HCT116 (cell line): ENCODE measurements at regions not wholly inside any gene's neighbourhood (a gene's known extent, or its start where the extent isn't known, plus 50 kb on each side); places are given as distances from the start of the nearest gene placed in this dataset.
"Not testable (repeated sequence)": the region's sequence is repeated elsewhere in the genome, so short reads cannot be mapped to it uniquely, and the experiment has no call there.

Source experiments
- ATAC-seq: fragments of 200-7000 bp; cut with Tn5 transposase; 2 replicates; pipeline ENCODE4 v1.9.1; 2020; ENCODE audit warnings: mild to moderate bottlenecking, moderate library complexity
- BruUV-seq: library from RNA; stranded (reverse); fragments of 400-500 nt; replicated peaks from 2 replicates; lab custom pipeline; 2021; lab: Mats Ljungman, UMichigan
- CTCF ChIA-PET: fragments of 300-600 bp; sonication (Branson Sonifier 250); formaldehyde crosslinking; loops from one replicate; lab custom pipeline; 2021; ENCODE audit warnings: antibody characterized with exemption; lab: Charles Lee
- POLR2A ChIA-PET: fragments of 300-600, 350-600 bp; sonication (Branson Sonifier 250); formaldehyde crosslinking; loops from one replicate; lab custom pipeline; 2021; ENCODE audit warnings: antibody characterized with exemption; lab: Charles Lee
- RAD21 ChIA-PET, 2 experiments: fragments of 300-600 bp; sonication (Branson Sonifier 250); formaldehyde crosslinking; loops; one replicate each; lab custom pipeline; 2023; ENCODE audit warnings: low total read pairs in 2 of 2; ENCODE audit not compliant: uncharacterized antibody in 2 of 2, unreplicated experiment in 2 of 2, low non-redundant PET in 1 of 2; lab: Charles Lee
- DNase-seq: peaks from one replicate; pipeline ENCODE4 v3.0.0-alpha.2; 2010; ENCODE audit warnings: low read depth, low spot score
- H2AFZ ChIP-seq: fragments of 200-600 bp; shearing (Covaris generic), sonication (generic); 2 replicates; pipeline ENCODE4 v1.6.1; 2017; ENCODE audit warnings: low read depth, mixed run types, mixed read lengths, antibody characterized with exemption, low read length; ENCODE audit not compliant: poor library complexity, severe bottlenecking
- H3K27ac ChIP-seq: 2 replicates; pipeline ENCODE4 v1.5.1; 2012; ENCODE audit warnings: low read depth, low read length
- H3K27me3 ChIP-seq: fragments of 200-600 bp; sonication (generic); 2 replicates; pipeline ENCODE4 v1.6.1; 2016; ENCODE audit warnings: mixed run types, low read length, mixed read lengths; ENCODE audit not compliant: insufficient read depth
- H3K36me3 ChIP-seq, 2 experiments: fragments of 200-500 bp in 1 of 2; fragments of 200-600 bp in 1 of 2; sonication (Bioruptor generic) in 1 of 2; sonication (generic) in 1 of 2; 2 replicates each; pipeline versions ENCODE4 v1.5.1 to v1.6.1; 2014 to 2016; ENCODE audit warnings: low read length in 2 of 2, inconsistent platforms in 1 of 2, mixed read lengths in 1 of 2, mixed run types in 1 of 2; ENCODE audit not compliant: insufficient read depth in 2 of 2, control insufficient read depth in 1 of 2
- H3K4me1 ChIP-seq, 2 experiments: fragments of 200-600 bp in 1 of 2; sonication (generic) in 1 of 2; 2 replicates each; pipeline versions ENCODE4 v1.5.1 to v1.6.1; 2012 to 2017; ENCODE audit warnings: low read length in 2 of 2, inconsistent platforms in 1 of 2, mild to moderate bottlenecking in 1 of 2, mixed read lengths in 1 of 2, mixed run types in 1 of 2, moderate library complexity in 1 of 2; ENCODE audit not compliant: insufficient read depth in 2 of 2, control insufficient read depth in 1 of 2
- H3K4me2 ChIP-seq: fragments of 200-600 bp; sonication (generic); 2 replicates; pipeline ENCODE4 v1.6.1; 2017; ENCODE audit warnings: mixed run types, low read length, mixed read lengths
- H3K4me3 ChIP-seq, 2 experiments: fragments of 200-600 bp in 1 of 2; sonication (generic) in 1 of 2; replicated peaks in 1 of 2; 2 replicates each; pipeline ENCODE4 v1.5.1; 2011 to 2016; ENCODE audit warnings: low read length in 2 of 2, control low read depth in 1 of 2, low read depth in 1 of 2, mild to moderate bottlenecking in 1 of 2, mixed read lengths in 1 of 2, mixed run types in 1 of 2
- H3K79me2 ChIP-seq: fragments of 200-600 bp; sonication (generic); 2 replicates; pipeline ENCODE4 v1.6.1; 2017; ENCODE audit warnings: mild to moderate bottlenecking, mixed run types, low read length, moderate library complexity, mixed read lengths; ENCODE audit not compliant: insufficient read depth
- H3K9ac ChIP-seq: fragments of 200-600 bp; sonication (generic); 2 replicates; pipeline ENCODE4 v1.6.1; 2016; ENCODE audit warnings: low read length, mixed read lengths
- H3K9me2 ChIP-seq: fragments of 200-600 bp; sonication (generic), shearing (Covaris generic); 2 replicates; pipeline ENCODE4 v1.6.1; 2017; ENCODE audit warnings: mixed run types, mild to moderate bottlenecking, moderate library complexity; ENCODE audit not compliant: insufficient read depth
- H3K9me3 ChIP-seq, 2 experiments: fragments of 200-500 bp in 1 of 2; fragments of 200-600 bp in 1 of 2; sonication (Bioruptor generic) in 1 of 2; sonication (generic) in 1 of 2; 2 replicates each; pipeline ENCODE4 v1.6.1; 2014 to 2017; ENCODE audit warnings: low read length in 2 of 2, mixed read lengths in 2 of 2, inconsistent platforms in 1 of 2, low read depth in 1 of 2, mild to moderate bottlenecking in 1 of 2, mixed run types in 1 of 2, moderate library complexity in 1 of 2; ENCODE audit not compliant: control insufficient read depth in 1 of 2, insufficient read depth in 1 of 2
- H4K20me1 ChIP-seq: fragments of 200-600 bp; sonication (generic), shearing (Covaris generic); 2 replicates; pipeline ENCODE4 v1.6.1; 2017; ENCODE audit warnings: mixed run types, mild to moderate bottlenecking, moderate library complexity; ENCODE audit not compliant: insufficient read depth
- CEBPB ChIP-seq: IDR thresholded peaks from 2 replicates; pipeline ENCODE4 v1.6.1; 2012; ENCODE audit warnings: low read depth
- CTCF ChIP-seq, 3 experiments: fragments of 200-600 bp in 1 of 3; sonication (generic) in 1 of 3; IDR thresholded peaks in 2 of 3; conservative IDR thresholded peaks in 1 of 3; 2 replicates each; pipeline ENCODE4 v1.5.1; 2012 to 2017; ENCODE audit warnings: low read depth in 2 of 3, low read length in 2 of 3, antibody characterized with exemption in 1 of 3, borderline replicate concordance in 1 of 3, control low read depth in 1 of 3, mild to moderate bottlenecking in 1 of 3, mixed read lengths in 1 of 3, mixed run types in 1 of 3, moderate library complexity in 1 of 3; ENCODE audit not compliant: insufficient read depth in 1 of 3
- EZH2phosphoT487 ChIP-seq: fragments of 200-600 bp; IDR thresholded peaks from 2 replicates; pipeline ENCODE4 v1.6.1; 2018; ENCODE audit warnings: antibody characterized with exemption, borderline replicate concordance
- FOSL1 ChIP-seq: IDR thresholded peaks from 2 replicates; pipeline ENCODE4 v1.6.1; 2012; ENCODE audit warnings: low read depth
- JUND ChIP-seq: IDR thresholded peaks from 2 replicates; pipeline ENCODE4 v1.6.1; 2012
- MAX ChIP-seq: IDR thresholded peaks from 2 replicates; pipeline ENCODE4 v1.6.1; 2012
- REST ChIP-seq: IDR thresholded peaks from 2 replicates; pipeline ENCODE4 v1.6.1; 2012; ENCODE audit warnings: low read depth
- SIN3A ChIP-seq: IDR thresholded peaks from 2 replicates; pipeline ENCODE4 v1.6.1; 2012; ENCODE audit warnings: low read depth
- SRF ChIP-seq: IDR thresholded peaks from 2 replicates; pipeline ENCODE4 v1.6.1; 2012; ENCODE audit warnings: low read depth
- ZBTB33 ChIP-seq: IDR thresholded peaks from 2 replicates; pipeline ENCODE4 v1.6.1; 2011; ENCODE audit warnings: mild to moderate bottlenecking, low read length, moderate library complexity; ENCODE audit not compliant: insufficient replicate concordance; ENCODE audit errors: extremely low read depth
- ZFX ChIP-seq: fragments of 450-650 bp; IDR thresholded peaks from 2 replicates; pipeline ENCODE4 v1.6.1; 2017
- intact Hi-C: fragments of 100-400 bp; cut with micrococcal nuclease; formaldehyde crosslinking; loops from 2 replicates; pipeline ENCODE4 v1.10.0; 2022

- TF ChIP-seq FOSL1 = no peak
- TF ChIP-seq MAX = no peak
- TF ChIP-seq ZFX = no peak
- no peak for TF ChIP-seq JUND
- TF ChIP-seq CTCF (IDR thresholded peaks at IDR 0.05 in 2 of 3, conservative IDR thresholded peaks at IDR 0.05 in 1 of 3; ENCODE audit: borderline replicate concordance in 1 of 3, insufficient read depth in 1 of 3, low read depth in 2 of 3, low read length in 2 of 3) = no peak
- TF ChIP-seq SIN3A = no peak
- no peak for TF ChIP-seq REST
- TF ChIP-seq CEBPB = no peak
- TF ChIP-seq SRF = no peak
- no peak for TF ChIP-seq EZH2phosphoT487
- no peak for TF ChIP-seq ZBTB33
- TF ChIP-seq, all 23 proteins: peak for 0
- H2AFZ ChIP-seq = no peak overlapping the region
- DNase-seq (no peak), ATAC-seq (no peak)
- H3K9ac ChIP-seq = no peak overlapping the region
- no peak overlapping the region for H3K4me2 ChIP-seq
- H4K20me1 ChIP-seq = no peaks in the 10 kb centered on the region
- ChIA-PET POLR2A (no interaction called here), CTCF (no interaction called here), RAD21 (no interaction called here)
- no peaks in the 10 kb centered on the region for H3K9me3 ChIP-seq
- no TSS peak for BruUV-seq
- no peaks in the 10 kb centered on the region for H3K4me1 ChIP-seq
- H3K27ac ChIP-seq = no peak overlapping the region
- no peaks in the 10 kb centered on the region for H3K79me2 ChIP-seq
- no peaks in the 10 kb centered on the region for H3K36me3 ChIP-seq
- no peaks in the 10 kb centered on the region for H3K9me2 ChIP-seq
- H3K4me3 ChIP-seq = no peak overlapping the region
- no peaks in the 10 kb centered on the region for H3K27me3 ChIP-seq
- intact Hi-C loops = no loop called here
Observed at GRCh38 chr5:44997506-44997905, 188.8 kb downstream of the MRPS30 start.

- H3K9ac ChIP-seq, H2AFZ ChIP-seq, H4K20me1 ChIP-seq, RAD21 ChIA-PET, H3K36me3 ChIP-seq, H3K4me1 ChIP-seq, ATAC-seq, H3K9me3 ChIP-seq, intact Hi-C loops, POLR2A ChIA-PET, H3K27ac ChIP-seq, H3K4me3 ChIP-seq, CTCF ChIA-PET, BruUV-seq, H3K27me3 ChIP-seq, H3K79me2 ChIP-seq, H3K4me2 ChIP-seq, H3K9me2 ChIP-seq, DNase-seq: not testable (repeated sequence)
Observed at GRCh38 chr5:45007102-45007501, 198.4 kb downstream of the MRPS30 start.
